ENCODE measurements at regions not wholly inside any gene's neighbourhood (a gene's known extent, or its start where the extent isn't known, plus 50 kb on each side); places are given as distances from the start of the nearest gene placed in this dataset.
"Not testable (repeated sequence)": the region's sequence is repeated elsewhere in the genome, so short reads cannot be mapped to it uniquely, and the experiment has no call there.

- no peak overlapping the region for H3K27ac ChIP-seq
- H3K27me3 ChIP-seq: no peaks in the 10 kb centered on the region
- TF ChIP-seq CTCF (IDR thresholded peaks at IDR 0.05) (no peak), POLR2A (IDR thresholded peaks at IDR 0.05) (no peak)
- intact Hi-C loops (cut with DNase I): no loop called here
- H3K36me3 ChIP-seq (replicated peaks in 1 of 2; ENCODE audit: insufficient read depth in 1 of 2, low read depth in 2 of 2): no peaks in the 10 kb centered on the region
- 78 to 79% methylated on average over 5 of the region's 5 CpGs for WGBS, 2 donors
- peaks cover 10% of the 10 kb centered on the region for H3K4me1 ChIP-seq
- H3K9me3 ChIP-seq: no peaks in the 10 kb centered on the region
- no peak overlapping the region for H3K4me3 ChIP-seq
- DNase-seq (no peak), ATAC-seq (no peak)
These were observed 66.1 kb upstream of the TMPRSS2 start for GRCh38 chr21:41573902-41574690.

GRCh38 chr21:41571938-41572510 is 64.1 kb upstream of the TMPRSS2 start:
- ATAC-seq (no peak), DNase-seq (no peak)
- Histone ChIP-seq H3K4me1 (peaks cover 10% of the 10 kb centered on the region), H3K9me3 (no peaks in the 10 kb centered on the region), H3K27me3 (no peaks in the 10 kb centered on the region), H3K27ac (no peak overlapping the region), H3K4me3 (no peak overlapping the region), H3K36me3 (replicated peaks in 1 of 2; ENCODE audit: insufficient read depth in 1 of 2, low read depth in 2 of 2) (no peaks in the 10 kb centered on the region)
- intact Hi-C loops (cut with DNase I): no loop called here
- TF ChIP-seq CTCF (IDR thresholded peaks at IDR 0.05): no peak
- TF ChIP-seq POLR2A (IDR thresholded peaks at IDR 0.05): no peak

- no peak overlapping the region for H3K27ac ChIP-seq
- WGBS, 2 donors: 78 to 80% methylated on average over 7 of the region's 7 CpGs
- H3K36me3 ChIP-seq (replicated peaks in 1 of 2; ENCODE audit: insufficient read depth in 1 of 2, low read depth in 2 of 2): no peaks in the 10 kb centered on the region
- peaks cover 4% of the 10 kb centered on the region for H3K4me1 ChIP-seq
- ATAC-seq (no peak), DNase-seq (no peak)
- no peak overlapping the region for H3K4me3 ChIP-seq
- intact Hi-C loops (cut with DNase I): no loop called here
- no peak for TF ChIP-seq POLR2A (IDR thresholded peaks at IDR 0.05)
- TF ChIP-seq CTCF (IDR thresholded peaks at IDR 0.05): no peak
- H3K27me3 ChIP-seq: no peaks in the 10 kb centered on the region
- H3K9me3 ChIP-seq: no peaks in the 10 kb centered on the region
These were observed 62.9 kb upstream of the TMPRSS2 start for GRCh38 chr21:41570791-41571355.

GRCh38 chr21:41568606-41569385 is 60.8 kb upstream of the TMPRSS2 start:
- intact Hi-C loops (cut with DNase I): no loop called here
- DNase-seq (no peak), ATAC-seq (no peak)
- no peak for TF ChIP-seq POLR2A (IDR thresholded peaks at IDR 0.05)
- H3K9me3 ChIP-seq: no peaks in the 10 kb centered on the region
- H3K27ac ChIP-seq: no peak overlapping the region
- peaks cover 8% of the 10 kb centered on the region for H3K4me1 ChIP-seq
- WGBS, 2 donors: 63 to 66% methylated on average over 14 of the region's 14 CpGs
- no peaks in the 10 kb centered on the region for H3K27me3 ChIP-seq
- H3K4me3 ChIP-seq: no peak overlapping the region
- H3K36me3 ChIP-seq (replicated peaks in 1 of 2; ENCODE audit: insufficient read depth in 1 of 2, low read depth in 2 of 2): no peaks in the 10 kb centered on the region

DNA sequence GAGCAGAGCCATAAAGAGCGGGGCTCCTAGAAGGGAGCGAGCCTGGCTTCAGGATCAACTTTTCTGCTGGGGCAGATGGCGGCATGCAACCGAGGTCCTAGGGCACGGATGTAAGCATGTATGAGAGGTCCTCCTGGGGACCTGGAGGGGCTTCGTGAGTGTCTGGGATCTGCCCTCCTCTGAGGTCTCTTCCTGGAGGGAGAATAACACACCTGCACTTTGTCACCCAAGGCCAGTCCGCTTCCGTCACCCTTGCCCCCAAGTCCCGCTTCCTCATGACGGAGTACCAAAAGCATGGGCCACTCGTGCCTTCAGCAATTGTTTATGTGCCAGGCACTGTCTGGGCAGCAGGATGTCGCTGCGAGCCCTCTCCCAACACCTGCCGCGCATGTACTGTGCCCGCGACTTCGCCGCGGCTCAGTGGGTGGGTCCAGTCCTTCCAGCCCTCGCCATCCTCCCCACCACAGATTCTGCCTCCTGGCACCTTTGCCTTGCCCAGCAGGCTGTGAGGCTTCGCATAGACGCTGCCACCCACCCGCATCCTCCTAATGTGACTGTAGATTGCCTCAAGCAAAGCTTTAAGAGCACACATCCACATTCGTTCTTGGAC is 60.0 kb upstream of the TMPRSS2 start:
- peaks cover 8% of the 10 kb centered on the region for H3K4me1 ChIP-seq
- DNase-seq (no peak), ATAC-seq (no peak)
- H3K27ac ChIP-seq: no peak overlapping the region
- no peaks in the 10 kb centered on the region for H3K36me3 ChIP-seq (replicated peaks in 1 of 2; ENCODE audit: insufficient read depth in 1 of 2, low read depth in 2 of 2)
- intact Hi-C loops (cut with DNase I): no loop called here
- 77 to 78% methylated on average over 14 to 24 of the region's 25 CpGs for WGBS, 2 donors
- no peaks in the 10 kb centered on the region for H3K27me3 ChIP-seq
- H3K9me3 ChIP-seq: no peaks in the 10 kb centered on the region
- no peak for TF ChIP-seq POLR2A (IDR thresholded peaks at IDR 0.05)
- TF ChIP-seq CTCF (IDR thresholded peaks at IDR 0.05): no peak
- H3K4me3 ChIP-seq: no peak overlapping the region

DNA sequence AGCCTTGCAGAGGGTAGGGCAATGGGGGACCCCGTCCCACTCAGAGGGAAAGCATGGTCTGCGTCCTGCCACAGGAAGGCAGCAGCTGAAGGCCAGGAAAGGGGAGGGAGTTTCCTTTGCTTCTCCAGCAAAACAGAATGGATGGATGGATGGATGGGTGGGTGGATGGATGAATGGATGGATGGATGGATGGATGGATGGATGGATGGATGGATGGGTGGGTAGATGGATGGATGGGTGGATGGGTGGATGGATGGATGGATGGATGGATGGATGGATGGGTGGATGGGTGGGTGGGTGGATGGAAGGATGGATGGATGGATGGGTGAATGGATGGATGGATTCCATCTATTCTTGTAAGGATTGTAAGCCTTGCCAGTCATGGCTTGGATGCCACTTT is 59.3 kb upstream of the TMPRSS2 start:
- DNase-seq; H3K4me3 ChIP-seq; ATAC-seq; intact Hi-C loops (cut with DNase I); H3K27me3 ChIP-seq; H3K4me1 ChIP-seq; H3K36me3 ChIP-seq (replicated peaks in 1 of 2; ENCODE audit: insufficient read depth in 1 of 2, low read depth in 2 of 2); H3K9me3 ChIP-seq; H3K27ac ChIP-seq: not testable (repeated sequence)
- WGBS, 2 donors: 53 to 69% methylated on average over 2 of the region's 2 CpGs
